Type B pancreatic cell (in vitro differentiated cells): ENCODE measurements at regions not wholly inside any gene's neighbourhood (a gene's known extent, or its start where the extent isn't known, plus 50 kb on each side); places are given as distances from the start of the nearest gene placed in this dataset.

Source experiments
- DNase-seq: peaks from one replicate; pipeline ENCODE4 v3.0.0; 2021; ENCODE audit warnings: mixed read lengths; ENCODE audit not compliant: unreplicated experiment; ENCODE audit errors: extremely low spot score
- H3K27ac Mint-ChIP-seq: 2 replicates; pipeline ENCODE4 v1.8.0; 2021; ENCODE audit warnings: mild to moderate bottlenecking, mixed read lengths
- H3K27me3 Mint-ChIP-seq: 2 replicates; pipeline ENCODE4 v1.8.0; 2021; ENCODE audit warnings: mixed read lengths
- H3K36me3 Mint-ChIP-seq: 2 replicates; pipeline ENCODE4 v1.8.0; 2021; ENCODE audit warnings: mixed read lengths
- H3K4me1 Mint-ChIP-seq: one replicate; pipeline ENCODE4 v1.8.0; 2021; ENCODE audit warnings: mixed read lengths; ENCODE audit not compliant: unreplicated experiment
- H3K4me3 Mint-ChIP-seq: 2 replicates; pipeline ENCODE4 v1.8.0; 2021; ENCODE audit warnings: mild to moderate bottlenecking, mixed read lengths
- H3K9me3 Mint-ChIP-seq: 2 replicates; pipeline ENCODE4 v1.8.0; 2021; ENCODE audit warnings: mixed read lengths
- CTCF ChIP-seq: fragments of 200-600 bp; sonication (generic); conservative IDR thresholded peaks from 2 replicates; pipeline ENCODE4 v1.5.0; 2021; ENCODE audit warnings: antibody characterized with exemption, mild to moderate bottlenecking

GRCh38 chr3:166663194-166663593 is 716.9 kb downstream of the ZBBX start:
- Mint-ChIP-seq H3K4me1 (no peaks in the 10 kb centered on the region), H3K9me3 (peaks cover 8% of the 10 kb centered on the region), H3K4me3 (no peak overlapping the region), H3K27me3 (no peaks in the 10 kb centered on the region), H3K36me3 (no peaks in the 10 kb centered on the region), H3K27ac (no peak overlapping the region)
- no peak for TF ChIP-seq CTCF
- no peak for DNase-seq

GRCh38 chr3:166661621-166662020 is 718.5 kb downstream of the ZBBX start:
- H3K27me3 Mint-ChIP-seq: no peaks in the 10 kb centered on the region
- DNase-seq: no peak
- no peak overlapping the region for H3K27ac Mint-ChIP-seq
- H3K36me3 Mint-ChIP-seq: no peaks in the 10 kb centered on the region
- H3K4me3 Mint-ChIP-seq: no peak overlapping the region
- H3K9me3 Mint-ChIP-seq: peaks cover 8% of the 10 kb centered on the region
- no peaks in the 10 kb centered on the region for H3K4me1 Mint-ChIP-seq
- TF ChIP-seq CTCF: no peak

- no peak for TF ChIP-seq CTCF
- no peaks in the 10 kb centered on the region for H3K27me3 Mint-ChIP-seq
- peaks cover 8% of the 10 kb centered on the region for H3K9me3 Mint-ChIP-seq
- no peak overlapping the region for H3K4me3 Mint-ChIP-seq
- no peak overlapping the region for H3K27ac Mint-ChIP-seq
- no peak for DNase-seq
- no peaks in the 10 kb centered on the region for H3K36me3 Mint-ChIP-seq
- no peaks in the 10 kb centered on the region for H3K4me1 Mint-ChIP-seq
Measured at GRCh38 chr3:166660962-166661361, 719.1 kb downstream of the ZBBX start.

GRCh38 chr3:166637984-166638530 is 742.0 kb downstream of the ZBBX start:
- H3K9me3 Mint-ChIP-seq: no peaks in the 10 kb centered on the region
- no peak for DNase-seq
- no peak for TF ChIP-seq CTCF
- no peak overlapping the region for H3K27ac Mint-ChIP-seq
- H3K36me3 Mint-ChIP-seq: no peaks in the 10 kb centered on the region
- H3K4me3 Mint-ChIP-seq: no peak overlapping the region
- no peaks in the 10 kb centered on the region for H3K4me1 Mint-ChIP-seq
- H3K27me3 Mint-ChIP-seq: no peaks in the 10 kb centered on the region

- no peak overlapping the region for H3K27ac Mint-ChIP-seq
- no peaks in the 10 kb centered on the region for H3K9me3 Mint-ChIP-seq
- no peak for DNase-seq
- no peaks in the 10 kb centered on the region for H3K4me1 Mint-ChIP-seq
- no peaks in the 10 kb centered on the region for H3K36me3 Mint-ChIP-seq
- no peak overlapping the region for H3K4me3 Mint-ChIP-seq
- H3K27me3 Mint-ChIP-seq: no peaks in the 10 kb centered on the region
- no peak for TF ChIP-seq CTCF
Measured at GRCh38 chr3:166634091-166634746, 745.9 kb downstream of the ZBBX start.
